HL-60 (cell line): ENCODE measurements at regions not wholly inside any gene's neighbourhood (a gene's known extent, or its start where the extent isn't known, plus 50 kb on each side); places are given as distances from the start of the nearest gene placed in this dataset.

Experiments used
- DNase-seq, 2 experiments: peaks; one replicate each; pipeline ENCODE4 v3.0.0-alpha.2; 2010 to 2020; ENCODE audit warnings: low read depth in 1 of 2, low spot score in 1 of 2
- H3K27ac ChIP-seq: fragments of 250-450 bp; sonication (Bioruptor Pico); replicated peaks from 2 replicates; pipeline ENCODE4 v1.5.1; 2020; ENCODE audit warnings: mild to moderate bottlenecking, moderate library complexity
- H3K27me3 ChIP-seq: fragments of 250-450 bp; sonication (Bioruptor Pico); 2 replicates; pipeline ENCODE4 v1.5.1; 2021; ENCODE audit warnings: mild to moderate bottlenecking, moderate library complexity; ENCODE audit not compliant: insufficient read depth, poor library complexity, severe bottlenecking
- H3K4me3 ChIP-seq: replicated peaks from 2 replicates; pipeline ENCODE4 v1.5.1; 2011; ENCODE audit warnings: mild to moderate bottlenecking, control low read depth, low read length; ENCODE audit not compliant: insufficient read depth
- CTCF ChIP-seq: IDR thresholded peaks from one replicate; pipeline ENCODE4 v1.5.1; 2011; ENCODE audit warnings: low read length, control low read depth, inconsistent platforms; ENCODE audit not compliant: insufficient read depth
- GABPA ChIP-seq: IDR thresholded peaks from 2 replicates; pipeline ENCODE4 v1.6.1; 2012; ENCODE audit warnings: low read depth
- POLR2AphosphoS5 ChIP-seq: IDR thresholded peaks from 2 replicates; pipeline ENCODE4 v1.6.1; 2012; ENCODE audit warnings: low read depth
- REST ChIP-seq: IDR thresholded peaks from 2 replicates; pipeline ENCODE4 v1.6.1; 2012; ENCODE audit warnings: low read depth; ENCODE audit not compliant: insufficient replicate concordance
- SPI1 ChIP-seq: IDR thresholded peaks from 2 replicates; pipeline ENCODE4 v1.6.1; 2012; ENCODE audit warnings: low read depth, mild to moderate bottlenecking, borderline replicate concordance

GRCh38 chr2:16115881-16116830 lies 175.8 kb downstream of the MYCN start:
- Histone ChIP-seq H3K27ac (no peak overlapping the region), H3K4me3 (no peak overlapping the region), H3K27me3 (no peaks in the 10 kb centered on the region)
- no peak for DNase-seq
- no peak for TF ChIP-seq GABPA
- no peak for TF ChIP-seq POLR2AphosphoS5
- TF ChIP-seq CTCF = no peak
- TF ChIP-seq REST = no peak
- TF ChIP-seq SPI1 = no peak

- Histone ChIP-seq H3K27me3 (no peaks in the 10 kb centered on the region), H3K27ac (no peak overlapping the region), H3K4me3 (no peak overlapping the region)
- DNase-seq = no peak
- no peak for TF ChIP-seq SPI1
- no peak for TF ChIP-seq CTCF
- no peak for TF ChIP-seq REST
- TF ChIP-seq POLR2AphosphoS5 = no peak
- no peak for TF ChIP-seq GABPA
These were observed 174.9 kb downstream of the MYCN start for GRCh38 chr2:16115291-16115690.

GRCh38 chr2:16114836-16115235 lies 174.5 kb downstream of the MYCN start:
- TF ChIP-seq SPI1 (no peak), GABPA (no peak), REST (no peak), CTCF (no peak), POLR2AphosphoS5 (no peak)
- Histone ChIP-seq H3K27me3 (no peaks in the 10 kb centered on the region), H3K27ac (no peak overlapping the region), H3K4me3 (no peak overlapping the region)
- no peak for DNase-seq
